ENCODE measurements at regions not wholly inside any gene's neighbourhood (a gene's known extent, or its start where the extent isn't known, plus 50 kb on each side); places are given as distances from the start of the nearest gene placed in this dataset.
"Not testable (repeated sequence)": the region's sequence is repeated elsewhere in the genome, so short reads cannot be mapped to it uniquely, and the experiment has no call there.

- H3K4me3 ChIP-seq (ENCODE audit: control insufficient read depth in 2 of 3, extremely low read depth in 1 of 3, insufficient read depth in 2 of 3, low read depth in 1 of 3, low read length in 3 of 3); dilution Hi-C loops (cut with MboI; ENCODE audit: extremely low pct_ligation_motif_present, low sequenced_read_pairs); H3K36me3 ChIP-seq (ENCODE audit: control insufficient read depth in 2 of 2, extremely low read depth in 1 of 2, insufficient read depth in 2 of 2, low read length in 2 of 2); H2AFZ ChIP-seq (ENCODE audit: control insufficient read depth, low read length); H3K9me3 ChIP-seq (ENCODE audit: control insufficient read depth, low read depth, low read length); H3K4me2 ChIP-seq (ENCODE audit: control insufficient read depth, extremely low read depth, insufficient read depth, low read depth, low read length); H4K20me1 ChIP-seq (ENCODE audit: control insufficient read depth, extremely low read depth, insufficient read depth, low read length); FAIRE-seq; H3K79me2 ChIP-seq (ENCODE audit: control insufficient read depth, insufficient read depth, low read length); H3K9me1 ChIP-seq (ENCODE audit: control insufficient read depth, extremely low read depth, insufficient read depth, low read length); H3K27me3 ChIP-seq (ENCODE audit: control insufficient read depth, extremely low read depth, insufficient read depth, low read length); H3K9ac ChIP-seq (ENCODE audit: control insufficient read depth, extremely low read depth, insufficient read depth, low read length); H3K27ac ChIP-seq (ENCODE audit: control insufficient read depth, insufficient read depth, low read length); H3K4me1 ChIP-seq (ENCODE audit: control insufficient read depth, extremely low read depth, insufficient read depth, low read length); DNase-seq (ENCODE audit: low read depth, low spot score): not testable (repeated sequence)
These were observed 242.5 kb downstream of the ZNF92 start for GRCh38 chr7:65616111-65616510.

GRCh38 chr7:65620216-65620615 lies 246.6 kb downstream of the ZNF92 start:
- H3K9me3 ChIP-seq (ENCODE audit: control insufficient read depth, low read depth, low read length); H2AFZ ChIP-seq (ENCODE audit: control insufficient read depth, low read length); H3K4me2 ChIP-seq (ENCODE audit: control insufficient read depth, extremely low read depth, insufficient read depth, low read depth, low read length); H4K20me1 ChIP-seq (ENCODE audit: control insufficient read depth, extremely low read depth, insufficient read depth, low read length); H3K79me2 ChIP-seq (ENCODE audit: control insufficient read depth, insufficient read depth, low read length); H3K36me3 ChIP-seq (ENCODE audit: control insufficient read depth in 2 of 2, extremely low read depth in 1 of 2, insufficient read depth in 2 of 2, low read length in 2 of 2); H3K9ac ChIP-seq (ENCODE audit: control insufficient read depth, extremely low read depth, insufficient read depth, low read length); H3K4me3 ChIP-seq (ENCODE audit: control insufficient read depth in 2 of 3, extremely low read depth in 1 of 3, insufficient read depth in 2 of 3, low read depth in 1 of 3, low read length in 3 of 3); H3K27me3 ChIP-seq (ENCODE audit: control insufficient read depth, extremely low read depth, insufficient read depth, low read length); FAIRE-seq; dilution Hi-C loops (cut with MboI; ENCODE audit: extremely low pct_ligation_motif_present, low sequenced_read_pairs); DNase-seq (ENCODE audit: low read depth, low spot score); H3K4me1 ChIP-seq (ENCODE audit: control insufficient read depth, extremely low read depth, insufficient read depth, low read length); H3K27ac ChIP-seq (ENCODE audit: control insufficient read depth, insufficient read depth, low read length); H3K9me1 ChIP-seq (ENCODE audit: control insufficient read depth, extremely low read depth, insufficient read depth, low read length): not testable (repeated sequence)

- peak in 2 of 3 experiments; percentile 36 to 45 for TF ChIP-seq CTCF (optimal IDR thresholded peaks at IDR 0.05 in 1 of 3, IDR thresholded peaks at IDR 0.05 in 1 of 3, conservative IDR thresholded peaks at IDR 0.05 in 1 of 3; ENCODE audit: extremely low read depth in 1 of 3, insufficient read depth in 2 of 3, low read length in 3 of 3)
- H3K4me1 ChIP-seq (ENCODE audit: control insufficient read depth, extremely low read depth, insufficient read depth, low read length); H4K20me1 ChIP-seq (ENCODE audit: control insufficient read depth, extremely low read depth, insufficient read depth, low read length); H3K36me3 ChIP-seq (ENCODE audit: control insufficient read depth in 2 of 2, extremely low read depth in 1 of 2, insufficient read depth in 2 of 2, low read length in 2 of 2); H3K9me1 ChIP-seq (ENCODE audit: control insufficient read depth, extremely low read depth, insufficient read depth, low read length); H3K79me2 ChIP-seq (ENCODE audit: control insufficient read depth, insufficient read depth, low read length); H2AFZ ChIP-seq (ENCODE audit: control insufficient read depth, low read length); H3K27ac ChIP-seq (ENCODE audit: control insufficient read depth, insufficient read depth, low read length); FAIRE-seq; dilution Hi-C loops (cut with MboI; ENCODE audit: extremely low pct_ligation_motif_present, low sequenced_read_pairs); H3K27me3 ChIP-seq (ENCODE audit: control insufficient read depth, extremely low read depth, insufficient read depth, low read length); H3K4me3 ChIP-seq (ENCODE audit: control insufficient read depth in 2 of 3, extremely low read depth in 1 of 3, insufficient read depth in 2 of 3, low read depth in 1 of 3, low read length in 3 of 3); H3K4me2 ChIP-seq (ENCODE audit: control insufficient read depth, extremely low read depth, insufficient read depth, low read depth, low read length); H3K9ac ChIP-seq (ENCODE audit: control insufficient read depth, extremely low read depth, insufficient read depth, low read length); DNase-seq (ENCODE audit: low read depth, low spot score); H3K9me3 ChIP-seq (ENCODE audit: control insufficient read depth, low read depth, low read length): not testable (repeated sequence)
These were observed 248.0 kb downstream of the ZNF92 start for GRCh38 chr7:65621580-65622201.

GRCh38 chr7:65631236-65631635 lies 241.6 kb upstream of the VKORC1L1 start:
- H3K4me1 ChIP-seq (ENCODE audit: control insufficient read depth, extremely low read depth, insufficient read depth, low read length); dilution Hi-C loops (cut with MboI; ENCODE audit: extremely low pct_ligation_motif_present, low sequenced_read_pairs); H4K20me1 ChIP-seq (ENCODE audit: control insufficient read depth, extremely low read depth, insufficient read depth, low read length); H3K9ac ChIP-seq (ENCODE audit: control insufficient read depth, extremely low read depth, insufficient read depth, low read length); H3K27ac ChIP-seq (ENCODE audit: control insufficient read depth, insufficient read depth, low read length); H3K9me1 ChIP-seq (ENCODE audit: control insufficient read depth, extremely low read depth, insufficient read depth, low read length); DNase-seq (ENCODE audit: low read depth, low spot score); H3K9me3 ChIP-seq (ENCODE audit: control insufficient read depth, low read depth, low read length); H3K27me3 ChIP-seq (ENCODE audit: control insufficient read depth, extremely low read depth, insufficient read depth, low read length); H3K79me2 ChIP-seq (ENCODE audit: control insufficient read depth, insufficient read depth, low read length); H3K4me3 ChIP-seq (ENCODE audit: control insufficient read depth in 2 of 3, extremely low read depth in 1 of 3, insufficient read depth in 2 of 3, low read depth in 1 of 3, low read length in 3 of 3); H3K4me2 ChIP-seq (ENCODE audit: control insufficient read depth, extremely low read depth, insufficient read depth, low read depth, low read length); H3K36me3 ChIP-seq (ENCODE audit: control insufficient read depth in 2 of 2, extremely low read depth in 1 of 2, insufficient read depth in 2 of 2, low read length in 2 of 2); H2AFZ ChIP-seq (ENCODE audit: control insufficient read depth, low read length); FAIRE-seq: not testable (repeated sequence)

Data from keratinocyte (primary cell).